Mesothelial cell of epicardium (in vitro differentiated cells): ENCODE measurements at regions not wholly inside any gene's neighbourhood (a gene's known extent, or its start where the extent isn't known, plus 50 kb on each side); places are given as distances from the start of the nearest gene placed in this dataset.

Source experiments
- DNase-seq, 2 experiments: peaks; one replicate each; pipeline ENCODE4 v3.0.0; 2021; ENCODE audit warnings: low spot score in 2 of 2; ENCODE audit not compliant: unreplicated experiment in 2 of 2
- H3K27ac Mint-ChIP-seq: 2 replicates; pipeline ENCODE4 v1.8.0; 2021; ENCODE audit warnings: mixed read lengths
- H3K27me3 Mint-ChIP-seq: 2 replicates; pipeline ENCODE4 v1.8.0; 2021; ENCODE audit warnings: low read depth, mixed read lengths
- H3K36me3 Mint-ChIP-seq: 2 replicates; pipeline ENCODE4 v1.8.0; 2021; ENCODE audit warnings: mixed read lengths
- H3K4me1 Mint-ChIP-seq: 2 replicates; pipeline ENCODE4 v1.8.0; 2021; ENCODE audit warnings: mixed read lengths
- H3K4me3 Mint-ChIP-seq: 2 replicates; pipeline ENCODE4 v1.8.0; 2021; ENCODE audit warnings: mild to moderate bottlenecking, moderate library complexity, mixed read lengths
- H3K9me3 Mint-ChIP-seq: 2 replicates; pipeline ENCODE4 v1.8.0; 2021; ENCODE audit warnings: mixed read lengths
- TF ChIP-seq, protein P1 (sequence below): fragments of 200-600 bp; sonication (generic); IDR thresholded peaks from one replicate; pipeline ENCODE4 v1.5.0; 2021; ENCODE audit warnings: antibody characterized with exemption; ENCODE audit not compliant: unreplicated experiment

DNA sequence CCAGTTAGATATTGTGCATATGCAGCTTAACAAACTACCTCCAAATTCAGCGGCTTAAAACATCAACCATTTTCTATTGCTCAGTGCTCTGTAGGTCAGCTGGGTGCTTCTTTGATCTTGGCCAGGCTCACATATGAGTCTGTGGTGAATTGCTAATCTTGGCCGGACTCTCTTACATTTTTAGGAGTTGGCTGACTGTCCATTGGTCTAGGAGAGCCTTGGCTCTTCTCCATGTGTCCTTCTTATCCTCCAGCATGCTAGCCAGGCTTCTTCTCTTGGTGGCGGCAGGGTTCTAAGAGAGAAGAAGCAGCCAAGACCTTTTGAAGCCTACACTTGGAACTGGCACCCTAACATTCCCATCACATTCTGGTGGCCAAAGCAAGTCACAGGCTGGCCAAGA, 174.3 kb upstream of the PWP1 start:
- Mint-ChIP-seq H3K27me3 (peaks cover 52% of the 10 kb centered on the region), H3K4me1 (no peaks in the 10 kb centered on the region), H3K36me3 (no peaks in the 10 kb centered on the region), H3K27ac (no peak overlapping the region), H3K9me3 (no peaks in the 10 kb centered on the region), H3K4me3 (no peak overlapping the region)
- DNase-seq: no peak
- TF ChIP-seq, protein P1, sequence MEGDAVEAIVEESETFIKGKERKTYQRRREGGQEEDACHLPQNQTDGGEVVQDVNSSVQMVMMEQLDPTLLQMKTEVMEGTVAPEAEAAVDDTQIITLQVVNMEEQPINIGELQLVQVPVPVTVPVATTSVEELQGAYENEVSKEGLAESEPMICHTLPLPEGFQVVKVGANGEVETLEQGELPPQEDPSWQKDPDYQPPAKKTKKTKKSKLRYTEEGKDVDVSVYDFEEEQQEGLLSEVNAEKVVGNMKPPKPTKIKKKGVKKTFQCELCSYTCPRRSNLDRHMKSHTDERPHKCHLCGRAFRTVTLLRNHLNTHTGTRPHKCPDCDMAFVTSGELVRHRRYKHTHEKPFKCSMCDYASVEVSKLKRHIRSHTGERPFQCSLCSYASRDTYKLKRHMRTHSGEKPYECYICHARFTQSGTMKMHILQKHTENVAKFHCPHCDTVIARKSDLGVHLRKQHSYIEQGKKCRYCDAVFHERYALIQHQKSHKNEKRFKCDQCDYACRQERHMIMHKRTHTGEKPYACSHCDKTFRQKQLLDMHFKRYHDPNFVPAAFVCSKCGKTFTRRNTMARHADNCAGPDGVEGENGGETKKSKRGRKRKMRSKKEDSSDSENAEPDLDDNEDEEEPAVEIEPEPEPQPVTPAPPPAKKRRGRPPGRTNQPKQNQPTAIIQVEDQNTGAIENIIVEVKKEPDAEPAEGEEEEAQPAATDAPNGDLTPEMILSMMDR: no peak

DNA sequence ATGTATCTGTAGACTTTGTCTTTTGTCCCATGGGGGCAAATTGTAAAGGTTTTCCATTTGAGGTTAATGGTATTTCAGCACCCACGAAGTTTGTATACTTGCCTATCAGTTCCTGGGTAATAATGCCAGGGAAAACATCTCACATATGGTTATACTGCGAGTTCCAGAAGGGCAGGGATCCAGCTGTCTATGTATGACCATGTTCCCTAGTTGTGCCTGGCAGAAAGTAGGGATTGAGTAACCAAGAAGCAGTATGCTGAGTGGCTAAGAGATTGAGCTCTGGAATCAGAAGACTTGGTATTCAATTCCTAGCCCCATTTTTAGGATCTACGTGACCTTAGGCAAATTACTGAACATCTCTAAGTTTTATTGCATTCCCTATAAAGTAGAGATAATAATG, 173.2 kb upstream of the PWP1 start:
- DNase-seq: no peak
- Mint-ChIP-seq H3K27me3 (peaks cover 41% of the 10 kb centered on the region), H3K36me3 (no peaks in the 10 kb centered on the region), H3K4me1 (no peaks in the 10 kb centered on the region), H3K27ac (no peak overlapping the region), H3K9me3 (no peaks in the 10 kb centered on the region), H3K4me3 (no peak overlapping the region)
- TF ChIP-seq, protein P1: no peak

DNA sequence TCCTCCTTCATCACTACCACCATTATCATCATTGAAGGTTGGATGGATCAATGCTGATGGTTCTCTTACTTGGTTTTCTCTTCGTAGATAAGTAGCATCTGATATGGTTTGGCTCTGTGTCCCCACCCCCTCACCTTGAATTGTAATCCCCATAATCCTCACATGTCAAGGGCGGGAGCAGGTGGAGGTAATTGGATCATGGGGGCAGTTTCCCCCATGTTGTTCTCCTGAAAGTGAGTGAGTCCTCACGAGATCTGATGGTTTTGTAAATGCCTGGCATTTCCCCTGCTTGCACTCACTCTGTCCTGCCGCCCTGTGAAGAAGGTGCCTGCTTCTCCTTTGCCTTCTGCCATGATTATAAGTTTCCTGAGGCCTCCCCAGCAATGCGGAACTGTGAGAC, 172.4 kb upstream of the PWP1 start:
- Mint-ChIP-seq H3K4me1 (no peaks in the 10 kb centered on the region), H3K27ac (no peak overlapping the region), H3K36me3 (no peaks in the 10 kb centered on the region), H3K4me3 (no peak overlapping the region), H3K9me3 (no peaks in the 10 kb centered on the region), H3K27me3 (peaks cover 36% of the 10 kb centered on the region)
- TF ChIP-seq, protein P1: no peak
- DNase-seq: no peak

DNA sequence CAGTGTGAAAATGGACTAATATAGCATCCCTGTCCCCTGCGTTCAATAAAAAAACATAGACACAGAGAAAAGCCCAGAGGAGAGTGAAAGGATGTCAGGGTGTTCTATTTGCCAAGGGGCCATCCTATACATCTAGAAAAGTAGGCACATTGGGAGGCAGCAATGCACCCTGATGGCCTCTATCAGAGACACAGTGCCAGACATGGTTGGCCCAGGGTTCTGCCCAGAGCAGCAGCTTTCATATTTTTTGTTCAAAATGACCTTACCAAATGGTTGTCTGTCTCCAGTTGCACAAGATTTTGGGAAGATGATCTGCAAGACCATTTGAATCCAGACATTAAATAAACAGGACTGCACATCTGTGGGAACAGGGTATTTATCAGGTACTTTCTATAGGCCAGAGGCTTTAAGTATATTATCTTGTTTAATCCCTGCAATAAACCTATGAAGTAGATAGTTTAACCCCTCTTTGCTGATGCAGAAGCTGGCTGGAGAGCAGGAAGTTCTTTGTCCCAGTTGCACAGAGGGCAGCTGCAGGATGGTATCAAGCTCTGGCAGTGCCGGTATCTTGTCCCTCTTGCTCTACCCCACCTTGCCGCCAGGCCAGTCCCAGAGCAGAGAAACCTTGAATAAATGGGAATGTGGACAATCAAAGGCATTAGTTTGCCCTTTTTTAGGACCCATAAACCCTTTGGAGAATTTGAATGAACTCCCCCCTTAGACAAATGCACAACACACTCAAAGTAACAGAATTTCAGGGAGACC, 171.8 kb upstream of the PWP1 start:
- DNase-seq: no peak
- Mint-ChIP-seq H3K4me3 (no peak overlapping the region), H3K4me1 (no peaks in the 10 kb centered on the region), H3K27ac (no peak overlapping the region), H3K27me3 (peaks cover 36% of the 10 kb centered on the region), H3K36me3 (no peaks in the 10 kb centered on the region), H3K9me3 (peaks cover 1% of the 10 kb centered on the region)
- TF ChIP-seq, protein P1: no peak

DNA sequence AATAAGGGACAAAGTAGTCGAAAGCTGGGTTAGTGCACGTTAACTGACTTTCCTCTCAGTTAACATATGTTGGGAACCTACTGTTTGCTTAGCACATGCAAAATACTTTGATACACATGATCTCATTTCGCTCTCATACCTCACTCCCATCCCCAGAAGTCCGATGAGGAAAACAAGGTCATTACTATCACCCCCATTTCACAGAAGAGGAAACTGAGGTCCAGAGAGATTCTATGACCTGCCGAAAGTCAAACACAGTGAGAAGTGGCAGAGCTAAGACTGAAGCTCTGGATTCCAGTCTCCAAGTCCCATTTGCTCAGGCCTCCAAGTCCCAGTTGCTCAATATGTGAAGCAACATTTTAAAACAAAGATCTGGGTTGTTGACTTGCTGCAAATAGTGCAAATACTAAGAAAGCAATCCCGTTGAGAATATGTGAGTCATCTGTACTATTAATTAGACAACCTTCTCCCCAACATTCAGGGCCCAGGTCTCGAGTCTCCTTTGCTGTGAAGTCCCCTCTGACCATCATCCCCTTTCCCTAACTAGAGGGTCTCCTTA, 170.6 kb upstream of the PWP1 start:
- Mint-ChIP-seq H3K9me3 (peaks cover 3% of the 10 kb centered on the region), H3K4me1 (no peaks in the 10 kb centered on the region), H3K36me3 (no peaks in the 10 kb centered on the region), H3K27me3 (peaks cover 37% of the 10 kb centered on the region), H3K27ac (no peak overlapping the region), H3K4me3 (no peak overlapping the region)
- TF ChIP-seq, protein P1: no peak
- no peak for DNase-seq
